ENCODE measurements at regions not wholly inside any gene's neighbourhood (a gene's known extent, or its start where the extent isn't known, plus 50 kb on each side); places are given as distances from the start of the nearest gene placed in this dataset.

DNA sequence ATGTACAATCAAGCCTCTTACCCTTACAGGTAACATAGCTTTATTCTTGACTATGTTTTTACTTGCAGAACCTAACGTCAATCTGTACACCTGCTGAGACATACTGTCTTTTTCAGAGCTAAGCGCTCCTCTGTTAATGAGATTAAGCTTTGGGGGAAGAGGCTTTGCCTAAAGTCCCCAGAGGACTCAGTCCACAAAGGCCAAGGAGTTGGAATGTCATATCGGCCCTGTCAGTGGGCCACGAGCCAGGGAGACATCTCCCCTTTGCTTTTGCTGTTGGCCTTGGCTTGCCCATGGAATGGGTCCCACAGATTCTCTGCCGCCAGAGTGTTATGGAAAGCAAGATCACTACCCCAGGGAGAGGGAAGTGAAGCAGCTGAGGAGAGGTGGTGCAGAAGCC is 64.1 kb upstream of the SOX4 start:
- TF ChIP-seq, protein P1, sequence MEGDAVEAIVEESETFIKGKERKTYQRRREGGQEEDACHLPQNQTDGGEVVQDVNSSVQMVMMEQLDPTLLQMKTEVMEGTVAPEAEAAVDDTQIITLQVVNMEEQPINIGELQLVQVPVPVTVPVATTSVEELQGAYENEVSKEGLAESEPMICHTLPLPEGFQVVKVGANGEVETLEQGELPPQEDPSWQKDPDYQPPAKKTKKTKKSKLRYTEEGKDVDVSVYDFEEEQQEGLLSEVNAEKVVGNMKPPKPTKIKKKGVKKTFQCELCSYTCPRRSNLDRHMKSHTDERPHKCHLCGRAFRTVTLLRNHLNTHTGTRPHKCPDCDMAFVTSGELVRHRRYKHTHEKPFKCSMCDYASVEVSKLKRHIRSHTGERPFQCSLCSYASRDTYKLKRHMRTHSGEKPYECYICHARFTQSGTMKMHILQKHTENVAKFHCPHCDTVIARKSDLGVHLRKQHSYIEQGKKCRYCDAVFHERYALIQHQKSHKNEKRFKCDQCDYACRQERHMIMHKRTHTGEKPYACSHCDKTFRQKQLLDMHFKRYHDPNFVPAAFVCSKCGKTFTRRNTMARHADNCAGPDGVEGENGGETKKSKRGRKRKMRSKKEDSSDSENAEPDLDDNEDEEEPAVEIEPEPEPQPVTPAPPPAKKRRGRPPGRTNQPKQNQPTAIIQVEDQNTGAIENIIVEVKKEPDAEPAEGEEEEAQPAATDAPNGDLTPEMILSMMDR (IDR thresholded peaks at IDR 0.05), result no peak
- TF ChIP-seq POLR2A (IDR thresholded peaks at IDR 0.05), result no peak
